ENCODE measurements at regions not wholly inside any gene's neighbourhood (a gene's known extent, or its start where the extent isn't known, plus 50 kb on each side); places are given as distances from the start of the nearest gene placed in this dataset.
"Not testable (repeated sequence)": the region's sequence is repeated elsewhere in the genome, so short reads cannot be mapped to it uniquely, and the experiment has no call there.

- DNase-seq: no peak
Observed at GRCh38 chr15:34650177-34650576, 66.7 kb upstream of the GOLGA8B start.

GRCh38 chr15:34648294-34648631, 64.8 kb upstream of the GOLGA8B start:
- DNase-seq: no peak

GRCh38 chr15:34647569-34648293, 64.3 kb upstream of the GOLGA8B start:
- peak; percentile 45 for DNase-seq

GRCh38 chr15:34646918-34647317, 63.5 kb upstream of the GOLGA8B start:
- DNase-seq: no peak

GRCh38 chr15:34644851-34645250, 61.4 kb upstream of the GOLGA8B start:
- DNase-seq: no peak

GRCh38 chr15:34644061-34644460, 60.6 kb upstream of the GOLGA8B start:
- no peak for DNase-seq

GRCh38 chr15:34642247-34642646, 58.8 kb upstream of the GOLGA8B start:
- DNase-seq: peak; percentile 45

- no peak for DNase-seq
Observed at GRCh38 chr15:34640661-34641060, 57.2 kb upstream of the GOLGA8B start.

GRCh38 chr15:34637305-34637704, 53.9 kb upstream of the GOLGA8B start:
- DNase-seq: no peak

GRCh38 chr15:34633602-34634001, 50.2 kb upstream of the GOLGA8B start:
- DNase-seq: not testable (repeated sequence)
